NCI-H2029 treated with DMSO at 0.1 percent for 48 hours (cell line): ENCODE measurements at regions not wholly inside any gene's neighbourhood (a gene's known extent, or its start where the extent isn't known, plus 50 kb on each side); places are given as distances from the start of the nearest gene placed in this dataset.

Experiments used
- DNase-seq: peaks from one replicate; lab custom pipeline; 2025; lab: John Stamatoyannopoulos, UW

GRCh38 chr1:29643281-29643680 is 407.0 kb downstream of the PTPRU start:
- DNase-seq: no peak

GRCh38 chr1:29642519-29642918 is 406.2 kb downstream of the PTPRU start:
- DNase-seq: no peak

GRCh38 chr1:29641921-29642320 is 405.6 kb downstream of the PTPRU start:
- no peak for DNase-seq

- DNase-seq: no peak
Measured at GRCh38 chr1:29640428-29640785, 404.1 kb downstream of the PTPRU start.

GRCh38 chr1:29639741-29640427 is 403.6 kb downstream of the PTPRU start:
- DNase-seq: no peak

- no peak for DNase-seq
Measured at GRCh38 chr1:29639156-29639736, 402.9 kb downstream of the PTPRU start.

GRCh38 chr1:29638281-29638680 is 402.0 kb downstream of the PTPRU start:
- no peak for DNase-seq

GRCh38 chr1:29636936-29637335 is 400.6 kb downstream of the PTPRU start:
- no peak for DNase-seq

- DNase-seq: no peak
Measured at GRCh38 chr1:29635501-29636263, 399.4 kb downstream of the PTPRU start.

GRCh38 chr1:29634746-29635335 is 398.5 kb downstream of the PTPRU start:
- DNase-seq: no peak

GRCh38 chr1:29634324-29634723 is 398.0 kb downstream of the PTPRU start:
- DNase-seq: no peak

- DNase-seq: no peak
Measured at GRCh38 chr1:29633771-29634170, 397.4 kb downstream of the PTPRU start.

- DNase-seq: no peak
Measured at GRCh38 chr1:29632806-29633615, 396.7 kb downstream of the PTPRU start.

GRCh38 chr1:29631836-29632805 is 395.8 kb downstream of the PTPRU start:
- no peak for DNase-seq

- no peak for DNase-seq
Measured at GRCh38 chr1:29631361-29631760, 395.0 kb downstream of the PTPRU start.

GRCh38 chr1:29630756-29631155 is 394.4 kb downstream of the PTPRU start:
- DNase-seq: no peak

GRCh38 chr1:29629814-29630516 is 393.6 kb downstream of the PTPRU start:
- no peak for DNase-seq

- DNase-seq: no peak
Measured at GRCh38 chr1:29629401-29629800, 393.1 kb downstream of the PTPRU start.

- DNase-seq: no peak
Measured at GRCh38 chr1:29628190-29628589, 391.9 kb downstream of the PTPRU start.

- no peak for DNase-seq
Measured at GRCh38 chr1:29626726-29627125, 390.4 kb downstream of the PTPRU start.
